Activated CD4-positive, alpha-beta T cell treated with anti-CD3 and anti-CD28 coated beads, Interleukin-2, amount 50 U/mL, for 16 hours (primary cell): ENCODE measurements at regions not wholly inside any gene's neighbourhood (a gene's known extent, or its start where the extent isn't known, plus 50 kb on each side); places are given as distances from the start of the nearest gene placed in this dataset.

Source experiments
- DNase-seq: peaks from one replicate; pipeline ENCODE4 v3.0.0-alpha.2; 2020

- no peak for DNase-seq
Observed at GRCh38 chr13:40152145-40152544, 496.7 kb downstream of the COG6 start.

GRCh38 chr13:40152922-40153321, 497.5 kb downstream of the COG6 start:
- no peak for DNase-seq

- DNase-seq, result no peak
Observed at GRCh38 chr13:40153516-40153915, 498.1 kb downstream of the COG6 start.

- DNase-seq, result no peak
Observed at GRCh38 chr13:40155201-40155600, 499.7 kb downstream of the COG6 start.

- DNase-seq, result no peak
Observed at GRCh38 chr13:40158218-40158617, 502.8 kb downstream of the COG6 start.

GRCh38 chr13:40158757-40159156, 503.3 kb downstream of the COG6 start:
- DNase-seq, result no peak

- DNase-seq, result no peak
Observed at GRCh38 chr13:40159736-40160135, 504.3 kb downstream of the COG6 start.

- DNase-seq, result no peak
Observed at GRCh38 chr13:40160618-40161350, 505.3 kb downstream of the COG6 start.

GRCh38 chr13:40161351-40161810, 505.1 kb downstream of the FOXO1 start:
- no peak for DNase-seq

GRCh38 chr13:40161931-40162330, 504.5 kb downstream of the FOXO1 start:
- DNase-seq, result no peak

GRCh38 chr13:40163066-40164000, 503.1 kb downstream of the FOXO1 start:
- no peak for DNase-seq

GRCh38 chr13:40164133-40164532, 502.3 kb downstream of the FOXO1 start:
- DNase-seq, result no peak

- DNase-seq, result no peak
Observed at GRCh38 chr13:40165316-40165932, 501.0 kb downstream of the FOXO1 start.

GRCh38 chr13:40167327-40167726, 499.1 kb downstream of the FOXO1 start:
- DNase-seq, result no peak

- DNase-seq, result no peak
Observed at GRCh38 chr13:40168425-40169166, 497.8 kb downstream of the FOXO1 start.

- DNase-seq, result no peak
Observed at GRCh38 chr13:40169476-40169875, 497.0 kb downstream of the FOXO1 start.

- no peak for DNase-seq
Observed at GRCh38 chr13:40170091-40170490, 496.4 kb downstream of the FOXO1 start.

- no peak for DNase-seq
Observed at GRCh38 chr13:40170982-40171381, 495.5 kb downstream of the FOXO1 start.

- no peak for DNase-seq
Observed at GRCh38 chr13:40171566-40171965, 494.9 kb downstream of the FOXO1 start.

GRCh38 chr13:40172149-40172591, 494.3 kb downstream of the FOXO1 start:
- no peak for DNase-seq

- DNase-seq, result no peak
Observed at GRCh38 chr13:40172878-40173277, 493.6 kb downstream of the FOXO1 start.

- no peak for DNase-seq
Observed at GRCh38 chr13:40175639-40176038, 490.8 kb downstream of the FOXO1 start.

GRCh38 chr13:40176242-40176641, 490.2 kb downstream of the FOXO1 start:
- DNase-seq, result no peak
